Caco-2 (cell line): ENCODE measurements at regions not wholly inside any gene's neighbourhood (a gene's known extent, or its start where the extent isn't known, plus 50 kb on each side); places are given as distances from the start of the nearest gene placed in this dataset.

Source experiments
- BruUV-seq: library from RNA; stranded (reverse); fragments of 400-500 nt; replicated peaks from 2 replicates; lab custom pipeline; 2021; lab: Mats Ljungman, UMichigan
- CTCF ChIA-PET: fragments of 300-600 bp; sonication (Branson Sonifier 250); formaldehyde crosslinking; loops from one replicate; lab custom pipeline; 2022; ENCODE audit warnings: antibody characterized with exemption; lab: Charles Lee
- POLR2A ChIA-PET: fragments of 300-600 bp; sonication (Branson Sonifier 250); formaldehyde crosslinking; loops from one replicate; lab custom pipeline; 2022; ENCODE audit warnings: antibody characterized with exemption; lab: Charles Lee
- DNase-seq, 2 experiments: peaks; one replicate each; pipeline versions ENCODE4 v3.0.0 to v3.0.0-alpha.2; 2020 to 2022
- H3K27me3 ChIP-seq: replicated peaks from 2 replicates; pipeline ENCODE4 v1.6.0; 2011; ENCODE audit warnings: low read length; ENCODE audit not compliant: control insufficient read depth, insufficient read depth
- H3K36me3 ChIP-seq: 2 replicates; pipeline ENCODE4 v1.5.1; 2011; ENCODE audit warnings: low read length; ENCODE audit not compliant: control insufficient read depth, insufficient read depth
- H3K4me1 ChIP-seq: fragments of 250-450 bp; sonication (Bioruptor Pico); 2 replicates; pipeline ENCODE4 v1.5.1; 2020; ENCODE audit warnings: mild to moderate bottlenecking
- H3K4me3 ChIP-seq: 2 replicates; pipeline ENCODE4 v1.5.1; 2011; ENCODE audit warnings: low read depth, mild to moderate bottlenecking, control low read depth, low read length
- H3K9me3 ChIP-seq: fragments of 250-450 bp; sonication (Bioruptor Pico); 2 replicates; pipeline ENCODE4 v1.5.1; 2020; ENCODE audit warnings: mild to moderate bottlenecking, moderate library complexity
- H3K27ac Mint-ChIP-seq: one replicate; pipeline ENCODE4 v1.8.0; 2022; ENCODE audit warnings: mixed read lengths; ENCODE audit not compliant: unreplicated experiment
- H3K27me3 Mint-ChIP-seq: one replicate; pipeline ENCODE4 v1.8.0; 2022; ENCODE audit warnings: mixed read lengths; ENCODE audit not compliant: insufficient read depth, unreplicated experiment
- H3K36me3 Mint-ChIP-seq: one replicate; pipeline ENCODE4 v1.8.0; 2022; ENCODE audit warnings: mild to moderate bottlenecking, mixed read lengths; ENCODE audit not compliant: insufficient read depth, unreplicated experiment
- H3K4me1 Mint-ChIP-seq: one replicate; pipeline ENCODE4 v1.8.0; 2022; ENCODE audit warnings: low read depth, mixed read lengths; ENCODE audit not compliant: unreplicated experiment
- H3K4me3 Mint-ChIP-seq: one replicate; pipeline ENCODE4 v1.8.0; 2022; ENCODE audit warnings: mild to moderate bottlenecking, moderate library complexity, mixed read lengths; ENCODE audit not compliant: unreplicated experiment
- H3K9me3 Mint-ChIP-seq: one replicate; pipeline ENCODE4 v1.8.0; 2022; ENCODE audit warnings: mixed read lengths; ENCODE audit not compliant: unreplicated experiment
- intact Hi-C: fragments of 100-400 bp; cut with micrococcal nuclease; formaldehyde crosslinking; loops from one replicate; pipeline ENCODE4 v1.10.0; 2022; ENCODE audit not compliant: unreplicated experiment
- TF ChIP-seq, protein P1 (sequence below), 2 experiments: fragments of 200-600 bp in 1 of 2; IDR thresholded peaks; 1 replicate in 1 of 2; 2 replicates in 1 of 2; pipeline versions ENCODE4 v1.5.1 to v1.8.0; 2011 to 2022; ENCODE audit warnings: antibody characterized with exemption in 1 of 2, control low read depth in 1 of 2, inconsistent platforms in 1 of 2, low read depth in 1 of 2, low read length in 1 of 2, mild to moderate bottlenecking in 1 of 2, moderate library complexity in 1 of 2; ENCODE audit not compliant: insufficient read depth in 1 of 2, severe bottlenecking in 1 of 2, unreplicated experiment in 1 of 2

DNA sequence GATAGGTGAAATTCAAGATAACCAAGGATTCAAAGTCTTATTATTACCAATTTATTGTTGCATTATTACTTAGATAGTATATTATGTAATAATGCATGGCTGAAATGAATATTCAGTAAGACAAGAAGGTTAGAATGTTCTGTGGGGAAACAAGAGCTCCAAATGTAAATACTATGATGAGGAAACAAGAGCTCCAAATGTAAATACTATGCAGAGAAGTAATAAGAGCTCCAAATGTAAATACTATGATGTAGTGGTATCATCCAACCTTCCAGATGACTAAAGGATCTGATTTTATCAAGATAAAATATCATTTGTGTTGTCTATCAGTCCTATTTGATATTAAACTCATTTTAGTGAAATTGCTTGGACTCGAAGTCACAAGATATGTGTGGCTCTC is 82.2 kb upstream of the PCDH18 start:
- DNase-seq = no peak
- TF ChIP-seq, protein P1, sequence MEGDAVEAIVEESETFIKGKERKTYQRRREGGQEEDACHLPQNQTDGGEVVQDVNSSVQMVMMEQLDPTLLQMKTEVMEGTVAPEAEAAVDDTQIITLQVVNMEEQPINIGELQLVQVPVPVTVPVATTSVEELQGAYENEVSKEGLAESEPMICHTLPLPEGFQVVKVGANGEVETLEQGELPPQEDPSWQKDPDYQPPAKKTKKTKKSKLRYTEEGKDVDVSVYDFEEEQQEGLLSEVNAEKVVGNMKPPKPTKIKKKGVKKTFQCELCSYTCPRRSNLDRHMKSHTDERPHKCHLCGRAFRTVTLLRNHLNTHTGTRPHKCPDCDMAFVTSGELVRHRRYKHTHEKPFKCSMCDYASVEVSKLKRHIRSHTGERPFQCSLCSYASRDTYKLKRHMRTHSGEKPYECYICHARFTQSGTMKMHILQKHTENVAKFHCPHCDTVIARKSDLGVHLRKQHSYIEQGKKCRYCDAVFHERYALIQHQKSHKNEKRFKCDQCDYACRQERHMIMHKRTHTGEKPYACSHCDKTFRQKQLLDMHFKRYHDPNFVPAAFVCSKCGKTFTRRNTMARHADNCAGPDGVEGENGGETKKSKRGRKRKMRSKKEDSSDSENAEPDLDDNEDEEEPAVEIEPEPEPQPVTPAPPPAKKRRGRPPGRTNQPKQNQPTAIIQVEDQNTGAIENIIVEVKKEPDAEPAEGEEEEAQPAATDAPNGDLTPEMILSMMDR (IDR thresholded peaks at IDR 0.05; ENCODE audit: insufficient read depth in 1 of 2, low read depth in 1 of 2, low read length in 1 of 2, severe bottlenecking in 1 of 2, unreplicated experiment in 1 of 2) = no peak
- no peaks in the 10 kb centered on the region for H3K9me3 Mint-ChIP-seq
- CTCF ChIA-PET = no interaction called here
- peaks cover 6% of the 10 kb centered on the region for H3K27me3 Mint-ChIP-seq
- no TSS peak for BruUV-seq
- Histone ChIP-seq H3K27me3 (no peaks in the 10 kb centered on the region), H3K4me1 (no peaks in the 10 kb centered on the region), H3K4me3 (no peak overlapping the region), H3K9me3 (no peaks in the 10 kb centered on the region), H3K36me3 (no peaks in the 10 kb centered on the region)
- no peaks in the 10 kb centered on the region for H3K4me1 Mint-ChIP-seq
- no peak overlapping the region for H3K4me3 Mint-ChIP-seq
- POLR2A ChIA-PET = no interaction called here
- H3K36me3 Mint-ChIP-seq = no peaks in the 10 kb centered on the region
- no peak overlapping the region for H3K27ac Mint-ChIP-seq
- intact Hi-C loops = no loop called here

DNA sequence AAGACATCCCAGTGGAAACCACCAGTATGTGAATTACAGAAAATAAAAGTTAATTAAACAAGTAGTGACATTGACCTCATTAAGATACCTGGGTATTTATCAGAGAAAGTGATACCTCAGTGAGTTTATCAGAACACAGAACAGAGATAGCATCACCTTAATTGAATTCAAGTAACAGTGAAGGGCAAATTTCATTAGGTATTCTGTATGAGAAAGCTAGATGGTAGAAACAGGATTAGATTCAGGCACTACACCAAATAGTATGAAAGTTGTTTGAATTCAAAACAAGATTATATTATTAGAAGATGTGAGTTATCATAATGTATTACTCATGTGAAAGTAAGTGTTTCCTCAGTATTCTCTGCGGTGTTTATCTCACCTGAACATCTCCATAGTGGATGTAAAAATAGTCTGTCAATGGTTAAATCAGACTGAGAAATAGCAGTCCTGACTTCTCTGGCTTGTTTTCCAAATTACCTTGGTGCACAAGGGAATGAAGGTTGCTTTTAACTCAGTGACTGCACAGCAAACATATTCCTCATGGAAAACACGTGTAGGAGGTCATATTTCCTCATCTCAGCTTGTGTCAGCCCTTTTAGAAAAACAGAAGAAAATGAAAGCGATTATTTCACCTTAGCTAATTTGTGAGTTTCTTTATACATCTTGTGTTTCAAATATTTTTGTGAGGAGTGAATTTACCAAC is 79.9 kb upstream of the PCDH18 start:
- no peaks in the 10 kb centered on the region for H3K4me1 Mint-ChIP-seq
- BruUV-seq = no TSS peak
- H3K36me3 Mint-ChIP-seq = no peaks in the 10 kb centered on the region
- H3K27me3 Mint-ChIP-seq = peaks cover 3% of the 10 kb centered on the region
- no peak for DNase-seq
- intact Hi-C loops = loop anchor here (1.0 kb wide), 1 partner anchor 488 kb away; no protein-coding TSS in a partner anchor
- H3K4me3 Mint-ChIP-seq = no peak overlapping the region
- Histone ChIP-seq H3K36me3 (no peaks in the 10 kb centered on the region), H3K4me3 (no peak overlapping the region), H3K27me3 (no peaks in the 10 kb centered on the region), H3K4me1 (no peaks in the 10 kb centered on the region), H3K9me3 (no peaks in the 10 kb centered on the region)
- ChIA-PET CTCF (no interaction called here), POLR2A (no interaction called here)
- no peaks in the 10 kb centered on the region for H3K9me3 Mint-ChIP-seq
- H3K27ac Mint-ChIP-seq = no peak overlapping the region
- TF ChIP-seq, protein P1 (IDR thresholded peaks at IDR 0.05; ENCODE audit: insufficient read depth in 1 of 2, low read depth in 1 of 2, low read length in 1 of 2, severe bottlenecking in 1 of 2, unreplicated experiment in 1 of 2) = no peak

DNA sequence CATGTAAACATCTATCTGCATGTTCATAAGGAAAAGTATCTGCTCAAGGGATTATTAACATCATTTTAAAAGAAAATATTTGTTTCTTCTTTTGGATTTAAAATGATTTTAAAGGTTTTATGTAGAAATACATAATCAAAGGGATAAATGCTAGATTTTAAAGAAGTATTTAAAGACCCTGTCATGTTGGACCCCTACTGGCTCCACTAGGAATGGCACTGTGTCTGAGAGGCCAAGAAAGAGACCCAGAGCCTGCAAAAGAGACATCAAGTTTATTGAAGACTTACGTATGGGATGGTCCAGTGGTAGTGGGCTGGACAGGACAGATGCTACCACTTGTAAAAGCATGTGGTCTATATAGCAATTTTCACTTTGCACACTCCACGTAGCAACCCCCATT is 78.7 kb upstream of the PCDH18 start:
- BruUV-seq = no TSS peak
- peak in 1 of 2 experiments; percentile 15 for DNase-seq
- POLR2A ChIA-PET = no interaction called here
- Mint-ChIP-seq H3K27ac (no peak overlapping the region), H3K4me3 (no peak overlapping the region), H3K36me3 (no peaks in the 10 kb centered on the region), H3K27me3 (peaks cover 3% of the 10 kb centered on the region), H3K4me1 (no peaks in the 10 kb centered on the region), H3K9me3 (no peaks in the 10 kb centered on the region)
- Histone ChIP-seq H3K27me3 (no peaks in the 10 kb centered on the region), H3K4me3 (no peak overlapping the region), H3K36me3 (no peaks in the 10 kb centered on the region), H3K4me1 (no peaks in the 10 kb centered on the region), H3K9me3 (no peaks in the 10 kb centered on the region)
- TF ChIP-seq, protein P1 (IDR thresholded peaks at IDR 0.05; ENCODE audit: insufficient read depth in 1 of 2, low read depth in 1 of 2, low read length in 1 of 2, severe bottlenecking in 1 of 2, unreplicated experiment in 1 of 2) = peak; percentile 29 to 49
- intact Hi-C loops = loop anchor here (1.0 kb wide), 1 partner anchor 487 kb away; no protein-coding TSS in a partner anchor
- CTCF ChIA-PET = no interaction called here
